Renal pelvis (tissue), 1 donor: ENCODE measurements at regions not wholly inside any gene's neighbourhood (a gene's known extent, or its start where the extent isn't known, plus 50 kb on each side); places are given as distances from the start of the nearest gene placed in this dataset.
"Not testable (repeated sequence)": the region's sequence is repeated elsewhere in the genome, so short reads cannot be mapped to it uniquely, and the experiment has no call there.

Experiments used
- DNase-seq: peaks from one replicate; pipeline ENCODE4 v3.0.0-alpha.2; 2013

- no peak for DNase-seq
These were observed 121.7 kb upstream of the EXOC2 start for GRCh38 chr6:814378-815347.

- DNase-seq = no peak
These were observed 118.9 kb upstream of the EXOC2 start for GRCh38 chr6:811831-812230.

- DNase-seq = no peak
These were observed 118.3 kb upstream of the EXOC2 start for GRCh38 chr6:811191-811590.

- DNase-seq = no peak
These were observed 111.8 kb upstream of the EXOC2 start for GRCh38 chr6:804771-805170.

- DNase-seq = no peak
These were observed 111.4 kb upstream of the EXOC2 start for GRCh38 chr6:804317-804716.

- no peak for DNase-seq
These were observed 110.4 kb upstream of the EXOC2 start for GRCh38 chr6:803191-803977.

- no peak for DNase-seq
These were observed 109.8 kb upstream of the EXOC2 start for GRCh38 chr6:802701-803100.

GRCh38 chr6:802223-802622 lies 109.3 kb upstream of the EXOC2 start:
- DNase-seq = not testable (repeated sequence)

GRCh38 chr6:799769-800168 lies 106.8 kb upstream of the EXOC2 start:
- DNase-seq = no peak

GRCh38 chr6:797479-798077 lies 104.6 kb upstream of the EXOC2 start:
- peak; percentile 46 for DNase-seq

- no peak for DNase-seq
These were observed 102.2 kb upstream of the EXOC2 start for GRCh38 chr6:795046-795685.

GRCh38 chr6:793261-793660 lies 100.3 kb upstream of the EXOC2 start:
- DNase-seq = no peak

- DNase-seq = no peak
These were observed 99.7 kb upstream of the EXOC2 start for GRCh38 chr6:792662-793061.

GRCh38 chr6:788058-788457 lies 95.1 kb upstream of the EXOC2 start:
- DNase-seq = no peak

- DNase-seq = no peak
These were observed 94.2 kb upstream of the EXOC2 start for GRCh38 chr6:786946-787763.

GRCh38 chr6:783966-784735 lies 91.2 kb upstream of the EXOC2 start:
- no peak for DNase-seq

GRCh38 chr6:782141-782540 lies 89.2 kb upstream of the EXOC2 start:
- no peak for DNase-seq

GRCh38 chr6:781350-781961 lies 88.5 kb upstream of the EXOC2 start:
- DNase-seq = no peak

- DNase-seq = no peak
These were observed 87.8 kb upstream of the EXOC2 start for GRCh38 chr6:780706-781105.

- DNase-seq = no peak
These were observed 84.0 kb upstream of the EXOC2 start for GRCh38 chr6:776951-777350.
